NCI-H146 treated with DMSO at 0.1 percent for 48 hours (cell line): ENCODE measurements at regions not wholly inside any gene's neighbourhood (a gene's known extent, or its start where the extent isn't known, plus 50 kb on each side); places are given as distances from the start of the nearest gene placed in this dataset.
"Not testable (repeated sequence)": the region's sequence is repeated elsewhere in the genome, so short reads cannot be mapped to it uniquely, and the experiment has no call there.

Experiments
- DNase-seq: peaks from one replicate; lab custom pipeline; 2025; ENCODE audit not compliant: unreplicated experiment; lab: John Stamatoyannopoulos, UW

DNA sequence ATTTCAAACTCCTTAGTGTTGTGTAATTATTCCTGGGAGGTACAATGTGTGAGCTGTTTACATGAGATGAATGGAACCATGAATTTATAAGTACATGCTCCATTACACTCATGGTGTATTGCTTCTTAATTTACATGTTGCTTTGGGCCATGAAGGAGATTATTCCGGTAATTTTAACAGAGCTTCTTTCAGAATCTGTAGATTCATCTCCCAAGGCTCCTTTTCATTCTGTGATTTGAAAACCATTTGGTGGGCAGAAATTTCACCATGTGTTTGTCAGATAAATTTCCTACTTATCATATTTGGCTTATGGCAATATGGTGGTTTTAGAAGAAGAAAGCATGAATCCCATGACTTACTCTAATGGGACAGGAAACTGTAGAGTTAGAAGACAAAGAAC lies 421.6 kb upstream of the EYS start:
- no peak for DNase-seq

DNA sequence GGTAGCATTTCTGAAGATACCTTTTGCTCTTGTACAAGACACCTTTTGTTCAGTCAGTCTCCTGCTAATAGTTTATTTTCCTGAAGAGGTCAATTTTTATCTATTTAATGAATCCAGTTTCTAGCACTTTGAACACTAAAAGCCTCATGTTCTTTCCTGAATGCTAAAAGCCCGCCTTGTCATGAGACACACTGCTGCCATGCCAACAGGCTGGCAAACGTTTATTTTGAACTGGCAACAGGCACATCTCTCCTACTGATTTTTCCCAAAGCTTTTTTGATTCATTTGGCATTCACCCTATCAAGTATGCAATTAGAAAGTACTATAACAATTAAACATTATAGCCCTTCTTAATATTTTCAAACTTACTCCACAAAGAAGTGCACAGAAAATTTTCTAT lies 421.2 kb upstream of the EYS start:
- no peak for DNase-seq

DNA sequence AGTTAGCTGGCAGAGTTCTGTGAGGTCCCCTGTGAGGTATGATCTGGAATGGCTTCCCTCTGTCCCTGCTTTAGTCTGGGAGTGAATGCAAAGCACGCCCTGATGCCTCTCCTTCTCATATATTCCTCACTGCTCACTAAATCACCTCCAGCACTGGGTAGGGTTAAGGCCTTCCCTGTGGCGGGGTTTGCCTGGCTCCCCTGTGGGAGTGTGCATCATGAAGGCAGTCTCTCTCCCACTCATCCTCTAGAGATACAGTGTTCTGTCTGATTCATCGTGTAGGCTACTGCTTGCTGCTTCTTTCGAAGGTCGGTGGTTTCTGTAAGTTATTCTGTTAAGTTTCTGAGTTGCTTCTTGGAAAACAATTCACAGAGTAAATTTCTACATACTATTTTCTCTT lies 420.0 kb upstream of the EYS start:
- no peak for DNase-seq

DNA sequence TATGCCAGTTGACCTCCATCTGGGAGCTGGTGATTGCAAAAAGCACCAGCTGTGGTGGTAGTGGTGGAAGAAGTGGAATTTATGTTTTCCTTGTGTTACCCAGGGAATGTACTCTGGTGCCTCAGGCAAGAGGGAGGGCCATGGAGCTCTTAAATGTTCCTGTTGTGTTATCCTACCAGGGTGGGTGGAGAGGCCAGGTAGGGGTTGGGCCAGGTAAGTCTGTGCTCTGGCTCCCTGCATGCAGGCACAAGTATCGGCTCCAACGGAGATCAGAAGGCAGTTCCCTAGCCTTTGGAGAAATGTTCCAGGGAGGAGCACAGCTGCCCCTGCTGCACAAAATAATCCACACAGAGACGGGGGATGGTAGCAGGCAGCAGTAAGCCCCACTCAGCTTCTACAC lies 419.3 kb upstream of the EYS start:
- DNase-seq, result no peak

DNA sequence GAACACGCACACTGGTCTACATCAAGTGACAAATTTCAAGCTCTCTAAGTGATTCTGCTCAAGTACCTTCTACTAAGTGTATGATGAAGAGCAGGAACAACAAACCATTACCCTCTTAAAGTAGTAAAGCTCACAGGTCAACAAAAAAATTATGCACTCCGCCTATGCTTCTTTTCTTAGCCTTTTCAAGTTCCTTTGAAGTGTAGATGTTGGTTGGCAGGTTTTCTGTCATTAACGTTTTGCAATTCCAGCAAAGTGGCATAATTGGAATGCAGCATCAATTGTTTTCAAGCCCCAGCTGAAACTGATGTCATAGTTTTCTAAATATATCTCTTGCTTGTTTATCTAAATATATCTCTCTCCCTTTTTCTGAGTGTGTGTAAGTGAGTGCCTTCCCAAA lies 396.9 kb upstream of the EYS start:
- DNase-seq, result no peak

DNA sequence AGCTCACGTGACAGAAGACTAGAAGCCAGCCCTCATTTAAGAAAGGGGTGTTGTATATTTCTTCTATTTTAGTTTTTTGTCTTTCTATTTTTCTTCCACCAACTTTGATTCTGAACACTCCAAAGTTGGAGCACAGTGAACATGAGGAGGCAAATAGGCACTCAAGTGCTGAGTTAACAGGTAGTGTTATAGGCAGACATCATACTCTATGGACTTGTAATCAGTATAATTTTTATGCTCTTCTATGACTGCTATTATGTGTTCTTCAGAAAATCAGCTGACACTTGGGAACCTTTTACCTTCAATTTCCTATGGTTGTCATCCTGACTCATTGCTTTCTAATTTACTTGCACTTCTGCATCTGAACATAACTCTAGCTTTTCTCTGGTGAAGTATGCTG lies 396.3 kb upstream of the EYS start:
- DNase-seq, result no peak

DNA sequence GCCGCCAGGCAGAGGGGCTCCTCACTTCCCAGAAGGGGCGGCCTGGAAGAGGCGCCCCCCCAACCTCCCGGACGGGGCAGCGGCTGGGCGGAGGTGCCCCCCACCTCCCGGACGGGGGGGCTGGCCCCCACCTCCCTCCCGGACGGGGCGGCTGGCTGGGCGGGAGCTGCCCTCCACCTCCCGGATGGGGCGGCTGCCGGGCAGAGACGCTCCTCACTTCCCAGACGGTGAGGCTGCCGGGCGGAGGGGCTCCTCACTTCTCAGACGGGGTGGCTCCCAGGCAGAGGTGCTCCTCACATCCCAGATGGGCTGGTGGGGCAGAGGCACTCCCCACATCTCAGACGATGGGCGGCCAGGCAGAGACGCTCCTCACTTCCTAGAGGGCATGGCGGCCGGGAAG lies 389.7 kb upstream of the EYS start:
- no peak for DNase-seq

DNA sequence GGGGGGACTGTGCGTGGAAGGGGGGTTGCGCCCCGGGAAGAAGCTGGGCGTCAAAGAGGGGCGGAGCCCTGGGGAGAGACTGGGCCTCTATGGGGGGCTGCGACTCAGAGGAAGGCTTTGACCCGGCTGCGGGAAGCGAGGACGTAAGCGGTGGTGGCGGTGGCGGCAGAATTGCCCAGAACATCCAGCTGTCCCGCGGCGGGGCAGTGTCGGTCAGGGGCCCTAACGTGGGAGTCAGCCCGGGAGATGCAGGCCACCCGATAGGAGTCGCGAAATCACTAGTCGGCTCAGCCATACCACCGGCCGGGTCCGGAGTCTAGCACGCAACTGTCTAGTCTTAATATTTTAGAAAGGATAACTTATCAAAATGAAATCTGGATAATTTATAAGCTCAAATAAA lies 387.6 kb upstream of the EYS start:
- no peak for DNase-seq

DNA sequence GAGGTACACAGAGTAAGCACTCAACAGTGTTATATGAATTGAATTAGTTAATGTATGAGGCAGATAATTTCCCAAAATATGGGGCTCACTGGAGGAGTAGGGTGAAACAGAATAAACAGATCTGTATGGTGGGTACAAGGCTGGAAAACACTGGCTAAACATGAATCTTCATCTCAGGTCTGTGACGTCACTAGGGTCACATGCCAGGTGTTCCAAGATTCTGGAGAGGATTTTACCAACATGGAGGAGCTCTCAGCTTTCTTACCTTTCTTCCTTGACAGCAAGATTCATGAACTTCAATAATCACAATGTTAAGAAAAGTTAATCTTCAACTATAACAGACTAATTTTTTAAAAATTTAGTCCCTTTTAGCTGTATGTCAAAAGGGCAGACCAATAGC lies 385.3 kb upstream of the EYS start:
- not testable (repeated sequence) for DNase-seq

DNA sequence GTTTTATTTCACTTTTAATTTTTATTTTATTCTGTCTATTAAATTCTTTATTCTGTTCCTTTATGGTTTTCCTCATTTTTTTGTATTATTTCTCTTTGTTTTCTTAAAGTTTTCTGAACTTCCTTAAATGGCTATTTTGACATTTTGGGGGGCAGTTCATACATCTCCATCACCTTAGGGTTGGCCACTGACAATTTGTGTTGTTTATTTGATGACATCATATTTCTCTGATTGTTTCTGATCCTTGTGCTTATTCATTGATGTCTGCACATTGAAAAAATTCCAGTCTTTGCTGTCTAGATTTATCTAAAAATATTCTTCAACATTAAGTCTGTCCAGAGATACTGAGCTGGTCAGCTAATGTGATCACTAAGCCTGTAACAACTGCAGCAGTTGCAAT lies 379.5 kb upstream of the EYS start:
- no peak for DNase-seq

DNA sequence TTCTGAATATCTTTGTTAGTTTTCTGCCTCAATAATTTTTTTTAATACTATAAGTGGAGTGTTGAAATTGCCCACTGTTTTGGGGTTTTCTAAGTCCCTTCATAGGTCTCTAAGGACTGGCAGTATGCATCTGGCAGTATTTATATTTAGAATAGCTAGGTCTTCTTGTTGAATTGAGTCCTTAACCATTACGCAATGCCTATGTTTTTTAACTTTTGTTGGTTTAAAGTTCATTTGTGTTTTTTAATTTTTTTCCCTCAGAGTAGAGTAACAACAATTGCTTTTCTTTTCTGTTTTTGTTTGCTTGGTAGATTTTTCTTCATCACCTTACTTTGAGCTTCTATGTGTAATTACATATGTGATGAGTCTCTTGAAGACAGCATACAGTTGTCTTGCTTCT lies 375.9 kb upstream of the EYS start:
- DNase-seq, result no peak

DNA sequence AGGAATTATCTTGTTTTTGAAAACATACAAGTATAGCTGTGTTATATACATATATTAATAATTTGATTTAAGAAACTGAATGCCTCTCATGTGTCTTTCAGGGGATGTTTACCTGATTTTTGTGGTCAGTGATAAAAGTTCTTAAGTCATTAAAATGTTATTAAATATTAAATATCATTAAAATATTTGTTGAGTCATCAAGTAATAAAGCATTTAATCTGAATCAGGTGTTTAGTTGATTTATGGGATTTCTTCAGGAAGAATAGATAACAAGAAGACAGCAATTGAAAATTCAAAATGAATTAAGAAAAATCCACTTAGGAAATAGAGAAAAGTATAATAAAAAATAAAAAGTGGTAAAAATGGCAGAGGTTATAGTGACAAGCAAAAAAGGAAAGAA lies 361.9 kb upstream of the EYS start:
- no peak for DNase-seq

DNA sequence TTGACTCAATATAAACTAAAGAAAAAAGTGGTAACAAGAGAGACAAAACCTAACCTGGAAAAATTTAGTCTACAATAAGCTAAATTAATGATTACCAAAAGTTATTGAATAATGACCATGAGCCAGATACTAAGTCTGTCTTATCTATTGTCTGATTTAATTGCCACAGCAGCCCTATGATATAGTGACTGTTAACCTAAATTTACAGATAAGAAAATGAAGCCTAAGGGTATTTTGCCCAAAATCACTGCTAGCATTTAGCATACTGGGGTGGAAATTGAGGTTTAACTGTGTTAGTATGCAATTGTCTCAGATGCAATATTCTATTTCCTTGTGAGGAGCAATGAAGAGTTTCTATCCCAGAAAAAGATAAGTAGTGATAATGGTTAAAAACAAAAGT lies 361.0 kb upstream of the EYS start:
- no peak for DNase-seq

DNA sequence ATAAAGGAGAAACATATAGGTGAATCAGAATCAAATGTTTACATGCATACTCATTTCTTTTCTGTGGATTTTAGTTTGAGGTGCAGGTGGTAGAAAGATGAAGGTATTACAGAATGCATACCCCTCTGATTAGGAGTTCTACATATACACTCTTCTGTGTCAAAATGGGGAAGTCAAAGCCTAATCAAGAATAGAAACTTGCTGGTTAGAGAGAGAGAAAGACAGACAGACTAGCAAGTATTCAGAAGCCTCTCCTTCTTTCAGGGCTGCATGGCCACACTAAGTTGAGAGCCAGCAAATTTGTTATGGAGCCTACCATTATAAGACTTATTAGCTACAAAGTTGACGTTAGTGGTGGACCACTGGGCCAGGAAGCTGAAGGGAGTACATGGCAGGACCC lies 358.3 kb upstream of the EYS start:
- DNase-seq, result no peak

DNA sequence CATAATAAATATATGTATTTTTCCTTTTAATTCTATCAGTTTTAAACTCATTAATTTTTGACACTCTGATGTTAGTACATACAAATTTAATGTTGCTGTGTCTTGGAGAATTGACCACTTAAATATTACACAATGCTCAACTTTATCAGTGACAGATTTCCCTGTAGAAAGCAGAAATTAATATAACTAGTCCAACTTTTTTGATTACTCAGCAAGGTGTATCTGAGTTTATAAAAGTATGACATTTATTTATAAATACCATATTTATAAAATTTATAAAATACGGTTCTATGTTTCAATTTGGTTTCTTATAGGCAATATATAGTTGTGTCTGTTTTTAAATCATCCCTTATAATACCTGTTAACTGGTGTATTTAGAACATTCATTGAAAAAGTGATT lies 350.0 kb upstream of the EYS start:
- DNase-seq, result no peak

DNA sequence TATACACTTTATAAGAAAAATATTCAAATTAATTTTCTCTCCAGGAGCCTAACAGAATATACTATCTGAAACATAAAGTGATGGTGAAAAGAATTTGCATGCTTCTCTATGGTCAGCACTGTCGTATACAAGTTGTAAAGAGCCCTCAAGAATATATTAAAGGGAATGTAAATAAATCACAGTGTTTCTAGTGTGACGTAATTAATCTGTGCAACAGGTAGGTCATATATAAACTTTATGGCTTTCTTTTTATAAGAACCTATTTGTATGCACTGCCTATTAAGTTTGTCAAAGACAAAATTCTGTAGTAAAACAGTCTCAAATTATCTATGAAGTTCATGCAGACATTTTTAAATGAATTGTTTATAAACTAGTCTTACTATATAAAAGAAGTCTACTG lies 347.9 kb upstream of the EYS start:
- DNase-seq, result no peak

DNA sequence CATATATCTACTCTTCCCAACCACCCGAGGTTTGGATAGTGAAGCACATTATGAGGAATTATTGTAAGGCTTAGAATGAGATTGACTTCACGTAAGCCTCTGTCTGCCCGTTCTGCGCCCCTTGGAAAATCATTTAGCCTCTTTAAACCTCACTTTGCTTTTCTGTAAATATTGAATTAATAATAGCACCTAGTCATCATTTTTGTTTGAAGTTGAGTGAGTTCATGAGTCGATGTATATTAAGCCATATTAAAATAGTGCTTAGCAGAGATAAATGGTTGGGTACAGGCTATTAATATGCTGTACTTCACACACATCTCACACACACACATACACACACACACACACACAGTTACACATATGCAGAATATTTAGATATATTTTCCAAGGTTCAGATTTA lies 344.8 kb upstream of the EYS start:
- DNase-seq, result no peak

DNA sequence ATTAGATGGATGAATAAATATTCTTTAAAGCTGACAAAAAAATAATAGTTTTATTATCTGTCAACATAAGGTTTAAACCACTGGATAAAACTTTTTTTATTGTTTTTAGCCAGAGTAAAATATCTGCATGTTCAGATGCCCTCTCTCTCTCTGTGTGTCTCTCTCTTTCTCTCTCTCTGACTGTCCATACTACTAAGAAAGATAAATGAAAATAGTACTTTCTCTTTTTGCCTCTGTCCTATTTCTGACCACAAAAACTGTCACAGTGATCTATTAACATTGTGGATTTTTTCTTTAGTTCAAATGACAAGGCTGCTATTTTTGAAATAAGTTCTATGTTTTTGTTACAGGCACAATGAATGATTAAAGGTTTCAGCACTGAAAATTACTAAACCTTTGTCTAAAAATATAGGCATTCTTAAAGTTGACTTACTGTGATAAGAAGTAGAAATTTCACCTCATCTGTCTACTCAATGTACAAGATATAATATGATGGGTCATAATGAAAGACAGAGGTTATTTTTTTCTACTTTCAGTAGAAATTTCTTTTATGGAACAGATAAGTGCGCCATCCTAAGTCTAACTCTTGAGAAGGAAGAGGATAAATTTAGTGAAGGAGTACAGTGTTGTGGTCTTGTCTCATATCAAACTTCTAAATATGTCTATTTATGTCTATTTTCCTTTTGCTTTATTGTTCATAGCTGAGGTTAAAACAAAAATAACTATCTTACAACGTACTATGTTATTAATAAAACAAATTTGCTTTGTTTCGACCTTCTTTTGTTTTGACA lies 341.9 kb upstream of the EYS start:
- no peak for DNase-seq

DNA sequence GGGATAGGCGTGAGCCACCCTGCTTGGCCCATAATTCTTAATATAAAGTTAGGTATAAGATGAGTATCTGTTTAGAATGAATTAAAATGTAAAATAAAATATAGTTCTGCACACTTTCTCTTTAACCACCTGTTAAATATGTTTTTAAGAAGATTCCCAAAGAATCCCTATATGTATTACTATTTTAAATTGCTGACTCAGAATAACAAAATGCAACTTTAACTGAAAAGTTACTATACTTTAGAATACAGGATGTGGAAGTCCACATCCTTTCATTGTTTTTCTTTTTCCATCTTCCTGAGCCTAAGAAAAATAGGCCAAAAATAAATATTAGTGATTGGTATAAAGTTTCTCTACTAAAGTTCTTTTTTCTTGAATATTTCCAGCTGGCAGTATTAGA lies 325.6 kb upstream of the EYS start:
- no peak for DNase-seq

DNA sequence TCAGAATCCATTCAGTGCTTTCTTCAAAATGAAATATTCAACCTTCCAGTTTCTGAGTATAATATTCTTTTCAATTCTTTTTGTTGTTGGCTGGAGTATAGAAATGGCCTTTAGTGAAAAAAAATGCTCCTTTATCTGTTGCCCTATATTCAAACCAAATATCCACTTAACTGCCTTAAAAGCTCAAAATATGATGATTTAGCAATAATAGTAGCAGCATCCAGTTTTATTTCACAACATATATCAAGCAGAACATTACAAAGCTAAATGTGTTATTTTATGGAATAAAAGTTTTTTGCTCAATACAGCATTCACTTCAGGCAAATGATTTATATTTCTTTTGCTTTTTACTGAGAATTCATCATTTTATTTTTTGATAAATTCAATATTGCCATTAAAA lies 322.4 kb upstream of the EYS start:
- no peak for DNase-seq

DNA sequence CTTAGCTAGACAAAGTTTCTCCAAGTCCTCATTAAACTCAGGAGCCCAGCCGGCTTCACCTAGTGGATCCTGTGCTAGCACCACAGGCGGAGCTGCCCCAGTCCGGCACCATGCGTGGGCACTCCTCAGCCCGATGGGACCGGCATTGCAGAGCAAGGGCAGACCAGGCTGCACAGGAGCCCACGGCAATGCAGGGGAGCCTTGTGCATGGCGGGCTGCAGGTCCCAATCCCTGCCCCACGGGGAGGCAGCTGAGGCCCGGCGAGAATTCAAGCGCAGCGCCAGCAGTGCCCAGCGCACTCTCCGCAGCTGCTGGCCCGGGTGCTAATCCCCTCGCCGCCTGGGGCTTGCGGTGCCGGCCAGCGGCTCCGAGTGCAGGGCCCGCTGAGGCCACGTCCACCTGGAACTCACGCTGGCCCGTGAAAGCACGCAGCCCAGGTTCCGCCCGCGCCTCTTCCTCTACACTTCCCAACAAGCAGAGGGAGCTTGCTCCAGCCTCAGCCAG lies 292.3 kb upstream of the EYS start:
- DNase-seq, result no peak

DNA sequence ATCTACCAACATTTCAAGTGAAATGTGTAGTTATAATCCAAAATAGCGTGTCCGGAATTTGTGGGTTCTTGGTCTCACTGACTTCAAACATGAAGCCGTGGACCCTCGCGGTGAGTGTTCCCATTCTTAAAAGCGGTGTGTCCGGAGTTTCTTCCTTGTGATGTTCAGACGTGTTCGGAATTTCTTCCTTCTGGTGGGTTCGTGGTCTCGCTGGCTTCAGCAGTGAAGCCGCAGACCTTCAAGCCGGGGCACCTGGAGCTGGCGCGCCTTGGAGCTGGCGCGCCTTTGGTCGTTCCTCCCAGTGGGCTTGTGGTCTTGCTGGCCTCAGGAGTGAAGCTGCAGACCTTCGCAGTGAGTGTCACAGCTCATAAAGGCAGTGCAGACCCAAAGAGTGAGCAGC lies 291.5 kb upstream of the EYS start:
- DNase-seq, result no peak

DNA sequence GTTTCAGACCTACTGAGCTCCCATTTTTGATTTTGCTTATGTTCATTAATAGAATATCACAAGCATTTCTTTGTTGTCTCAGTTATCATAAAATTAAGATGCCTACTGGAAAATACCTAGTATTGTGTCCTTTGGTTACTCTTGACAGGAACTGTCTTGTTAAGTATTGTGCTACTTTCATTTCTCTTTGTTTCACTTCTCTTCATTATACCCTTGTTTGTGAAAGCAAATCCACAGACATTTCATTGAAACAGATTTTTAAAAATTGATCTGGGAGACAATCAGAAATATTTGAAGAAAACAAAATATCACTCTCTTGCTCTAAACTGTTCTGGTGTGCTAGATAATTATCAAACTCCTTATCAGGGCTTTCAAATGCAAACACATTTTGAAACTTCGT lies 290.5 kb upstream of the EYS start:
- DNase-seq, result no peak
